Activated naive CD8-positive, alpha-beta T cell treated with anti-CD3 and anti-CD28 coated beads, Interleukin-2, amount 10 ng/mL, durations not matched to agents 7 days and 5 days (primary cell): ENCODE measurements at regions not wholly inside any gene's neighbourhood (a gene's known extent, or its start where the extent isn't known, plus 50 kb on each side); places are given as distances from the start of the nearest gene placed in this dataset.
"Not testable (repeated sequence)": the region's sequence is repeated elsewhere in the genome, so short reads cannot be mapped to it uniquely, and the experiment has no call there.

ENCODE experiments used
- ATAC-seq: fragments of 150-1000 bp; cut with Tn5 transposase; one replicate; pipeline ENCODE4 v1.10.0; 2021; ENCODE audit warnings: low read depth, moderate library complexity
- POLR2A ChIA-PET: fragments of 350-600 bp; sonication (Branson Sonifier 250); formaldehyde crosslinking; loops from one replicate; lab custom pipeline; 2021; ENCODE audit warnings: antibody characterized with exemption; lab: Charles Lee
- DNase-seq: peaks from one replicate; pipeline ENCODE4 v3.0.0; 2021
- H3K27ac Mint-ChIP-seq: one replicate; pipeline ENCODE4 v1.8.0; 2022; ENCODE audit warnings: mild to moderate bottlenecking, mixed read lengths
- H3K27me3 Mint-ChIP-seq: one replicate; pipeline ENCODE4 v1.8.0; 2022; ENCODE audit warnings: mild to moderate bottlenecking, moderate library complexity, mixed read lengths
- H3K36me3 Mint-ChIP-seq: one replicate; pipeline ENCODE4 v1.8.0; 2021; ENCODE audit warnings: mild to moderate bottlenecking, mixed read lengths
- H3K4me1 Mint-ChIP-seq: one replicate; pipeline ENCODE4 v1.8.0; 2021; ENCODE audit warnings: mixed read lengths
- H3K4me3 Mint-ChIP-seq: one replicate; pipeline ENCODE4 v1.8.0; 2022; ENCODE audit warnings: mild to moderate bottlenecking, moderate library complexity, mixed read lengths
- H3K9me3 Mint-ChIP-seq: one replicate; pipeline ENCODE4 v1.8.0; 2021; ENCODE audit warnings: mixed read lengths

DNA sequence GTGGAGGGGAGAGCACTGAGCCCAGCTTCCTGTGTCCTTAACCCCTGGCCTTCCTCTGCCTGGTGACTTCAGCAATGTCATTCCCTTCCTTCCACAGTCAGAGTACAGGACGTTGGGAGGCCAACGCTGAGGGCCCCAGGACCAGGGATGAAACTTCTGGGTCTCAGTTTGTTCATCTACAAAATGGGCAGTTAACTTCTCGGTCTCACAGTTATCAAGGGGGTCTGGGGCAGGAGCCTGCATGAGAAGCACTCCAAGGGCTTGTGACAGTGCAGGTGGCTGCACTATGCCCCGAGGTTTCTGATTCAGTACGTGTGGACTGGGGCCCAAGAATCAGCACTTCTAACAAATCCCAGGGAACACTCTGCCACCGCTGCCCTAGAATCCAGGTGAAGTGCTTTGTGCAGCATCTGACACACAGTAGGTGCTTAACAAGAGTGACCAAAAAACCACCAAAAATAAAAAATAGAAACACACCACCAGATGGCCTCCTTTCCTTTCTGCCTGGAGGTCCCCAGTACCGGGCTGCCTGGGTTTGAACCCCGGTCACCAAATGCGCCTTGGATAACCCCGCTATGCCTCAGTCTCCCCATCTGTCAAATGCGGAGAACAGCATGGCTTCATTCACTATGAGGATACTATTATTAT is 80.4 kb downstream of the RFLNA start:
- Mint-ChIP-seq H3K27me3 (no peaks in the 10 kb centered on the region), H3K4me3 (no peak overlapping the region), H3K4me1 (no peaks in the 10 kb centered on the region), H3K36me3 (peaks cover 2% of the 10 kb centered on the region), H3K27ac (no peak overlapping the region), H3K9me3 (no peaks in the 10 kb centered on the region)
- POLR2A ChIA-PET: no interaction called here
- DNase-seq: no peak
- ATAC-seq: no peak

DNA sequence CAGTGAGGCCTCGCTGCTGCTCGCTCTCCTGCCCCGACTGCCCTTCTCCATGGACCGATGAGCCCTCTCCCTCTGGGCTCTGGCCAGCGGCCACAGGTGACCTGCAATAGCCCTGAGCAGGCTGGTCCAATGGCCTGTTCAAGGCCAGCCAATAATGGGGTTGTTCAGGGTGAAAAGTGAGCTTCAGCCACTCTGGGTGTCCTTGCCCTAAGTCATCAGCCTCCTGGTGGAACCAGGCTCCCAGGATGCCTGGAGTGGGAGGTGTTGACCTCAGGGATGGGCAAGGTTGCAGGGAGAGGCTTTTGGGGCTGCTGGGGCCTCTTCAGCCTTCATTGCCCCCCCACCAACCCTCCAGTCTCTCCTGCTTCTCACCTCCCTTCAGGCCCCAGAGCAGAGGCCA is 79.7 kb downstream of the RFLNA start:
- Mint-ChIP-seq H3K4me1 (no peaks in the 10 kb centered on the region), H3K4me3 (no peak overlapping the region), H3K36me3 (peaks cover under 1% of the 10 kb centered on the region), H3K27me3 (no peaks in the 10 kb centered on the region), H3K9me3 (no peaks in the 10 kb centered on the region), H3K27ac (no peak overlapping the region)
- no peak for ATAC-seq
- POLR2A ChIA-PET: no interaction called here
- no peak for DNase-seq

GRCh38 chr12:124374147-124374546 is 79.3 kb downstream of the RFLNA start:
- H3K4me3 Mint-ChIP-seq: no peak overlapping the region
- DNase-seq (no peak), ATAC-seq (no peak)
- no peaks in the 10 kb centered on the region for H3K36me3 Mint-ChIP-seq
- no peaks in the 10 kb centered on the region for H3K4me1 Mint-ChIP-seq
- H3K9me3 Mint-ChIP-seq: no peaks in the 10 kb centered on the region
- no peaks in the 10 kb centered on the region for H3K27me3 Mint-ChIP-seq
- H3K27ac Mint-ChIP-seq: no peak overlapping the region
- POLR2A ChIA-PET: no interaction called here

DNA sequence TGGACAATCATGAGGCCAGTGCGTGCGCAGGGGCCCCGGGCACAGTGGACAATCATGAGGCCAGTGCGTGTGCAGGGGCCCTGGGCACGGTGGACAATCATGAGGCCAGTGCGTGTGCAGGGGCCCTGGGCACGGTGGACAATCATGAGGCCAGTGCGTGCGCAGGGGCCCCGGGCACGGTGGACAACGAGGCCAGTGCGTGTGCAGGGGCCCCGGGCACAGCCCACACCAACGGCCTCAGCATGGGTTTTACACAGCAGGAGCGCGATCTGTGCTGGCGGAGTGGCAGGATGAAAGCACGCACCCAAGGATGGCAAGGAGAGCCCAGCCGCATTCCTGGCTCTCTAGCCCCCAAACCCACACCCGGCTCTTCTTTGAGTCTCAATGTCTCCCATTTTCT is 78.8 kb downstream of the RFLNA start:
- POLR2A ChIA-PET, H3K4me1 Mint-ChIP-seq, ATAC-seq, H3K9me3 Mint-ChIP-seq, DNase-seq, H3K27ac Mint-ChIP-seq, H3K4me3 Mint-ChIP-seq, H3K27me3 Mint-ChIP-seq, H3K36me3 Mint-ChIP-seq: not testable (repeated sequence)

GRCh38 chr12:124372831-124373230 is 77.9 kb downstream of the RFLNA start:
- Mint-ChIP-seq H3K4me1 (no peaks in the 10 kb centered on the region), H3K9me3 (no peaks in the 10 kb centered on the region), H3K27me3 (no peaks in the 10 kb centered on the region), H3K27ac (no peak overlapping the region), H3K4me3 (no peak overlapping the region), H3K36me3 (no peaks in the 10 kb centered on the region)
- no peak for ATAC-seq
- POLR2A ChIA-PET: no interaction called here
- no peak for DNase-seq

GRCh38 chr12:124371970-124372555 is 77.2 kb downstream of the RFLNA start:
- H3K27me3 Mint-ChIP-seq: no peaks in the 10 kb centered on the region
- ATAC-seq: no peak
- no peaks in the 10 kb centered on the region for H3K36me3 Mint-ChIP-seq
- H3K4me3 Mint-ChIP-seq: no peak overlapping the region
- no peaks in the 10 kb centered on the region for H3K4me1 Mint-ChIP-seq
- H3K9me3 Mint-ChIP-seq: no peaks in the 10 kb centered on the region
- no peak for DNase-seq
- no peak overlapping the region for H3K27ac Mint-ChIP-seq
- POLR2A ChIA-PET: no interaction called here

DNA sequence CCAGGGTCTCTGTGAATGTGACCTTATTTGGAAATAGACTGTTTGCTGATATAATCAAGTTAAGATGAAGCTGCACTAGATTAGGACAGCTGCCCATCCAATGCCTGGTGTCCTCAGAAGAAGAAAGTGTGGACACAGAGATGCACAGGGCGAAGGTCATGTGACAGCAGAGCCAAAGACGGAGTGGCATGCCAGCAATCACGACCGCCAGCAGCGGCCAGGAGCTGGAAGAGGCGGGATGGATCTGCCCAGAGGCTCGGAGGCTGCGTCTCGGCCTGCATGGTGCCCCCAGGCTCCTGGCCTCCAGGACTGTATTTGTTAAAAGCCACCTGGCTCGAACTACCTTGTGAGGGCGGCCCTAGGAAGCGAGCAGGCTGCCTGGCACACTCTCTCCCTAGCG is 76.5 kb downstream of the RFLNA start:
- no peak for DNase-seq
- no peaks in the 10 kb centered on the region for H3K36me3 Mint-ChIP-seq
- H3K9me3 Mint-ChIP-seq: no peaks in the 10 kb centered on the region

GRCh38 chr12:124370851-124371250 is 76.0 kb downstream of the RFLNA start:
- DNase-seq (no peak), ATAC-seq (no peak)
- Mint-ChIP-seq H3K4me3 (no peak overlapping the region), H3K4me1 (no peaks in the 10 kb centered on the region), H3K36me3 (no peaks in the 10 kb centered on the region), H3K27me3 (no peaks in the 10 kb centered on the region), H3K27ac (no peak overlapping the region), H3K9me3 (no peaks in the 10 kb centered on the region)
- POLR2A ChIA-PET: no interaction called here

More for the DNA sequence above, 76.5 kb downstream of the RFLNA start:
- Mint-ChIP-seq H3K4me1 (no peaks in the 10 kb centered on the region), H3K27ac (no peak overlapping the region), H3K4me3 (no peak overlapping the region), H3K27me3 (no peaks in the 10 kb centered on the region)
- ATAC-seq: no peak
- POLR2A ChIA-PET: no interaction called here

DNA sequence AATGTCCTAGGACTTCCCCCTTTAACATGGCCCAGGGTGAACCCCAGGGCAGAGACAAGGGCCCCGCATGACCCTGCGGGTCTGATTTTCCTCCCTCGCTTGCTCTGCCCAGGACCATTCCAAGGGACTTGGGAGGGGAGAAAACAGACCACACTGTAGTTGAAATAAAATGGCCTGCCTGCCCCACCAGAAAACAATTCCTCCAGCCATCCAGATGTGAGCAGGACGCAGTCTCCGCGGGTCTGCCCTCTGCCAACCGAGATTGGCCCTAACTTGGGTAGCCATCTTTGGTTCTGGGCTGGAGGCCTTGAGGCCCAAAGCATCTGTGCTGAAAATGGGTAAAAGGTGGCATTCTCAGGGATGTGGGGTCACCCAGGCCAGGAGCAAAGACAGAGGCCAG is 75.5 kb downstream of the RFLNA start:
- Mint-ChIP-seq H3K4me3 (no peak overlapping the region), H3K27me3 (no peaks in the 10 kb centered on the region), H3K27ac (no peak overlapping the region), H3K9me3 (no peaks in the 10 kb centered on the region), H3K4me1 (no peaks in the 10 kb centered on the region), H3K36me3 (no peaks in the 10 kb centered on the region)
- ATAC-seq (no peak), DNase-seq (no peak)
- POLR2A ChIA-PET: no interaction called here

- DNase-seq (no peak), ATAC-seq (no peak)
- H3K4me3 Mint-ChIP-seq: no peak overlapping the region
- H3K36me3 Mint-ChIP-seq: no peaks in the 10 kb centered on the region
- POLR2A ChIA-PET: no interaction called here
- no peaks in the 10 kb centered on the region for H3K27me3 Mint-ChIP-seq
- no peaks in the 10 kb centered on the region for H3K9me3 Mint-ChIP-seq
- H3K27ac Mint-ChIP-seq: no peak overlapping the region
- H3K4me1 Mint-ChIP-seq: no peaks in the 10 kb centered on the region
Observed at GRCh38 chr12:124369827-124370378, 75.0 kb downstream of the RFLNA start.

- no peak for ATAC-seq
Observed at GRCh38 chr12:124369055-124369826, 74.3 kb downstream of the RFLNA start.

GRCh38 chr12:124368421-124369032 is 73.6 kb downstream of the RFLNA start:
- H3K4me1 Mint-ChIP-seq: no peaks in the 10 kb centered on the region
- H3K4me3 Mint-ChIP-seq: no peak overlapping the region
- H3K27me3 Mint-ChIP-seq: no peaks in the 10 kb centered on the region
- no peak overlapping the region for H3K27ac Mint-ChIP-seq
- ATAC-seq (no peak), DNase-seq (no peak)
- H3K36me3 Mint-ChIP-seq: no peaks in the 10 kb centered on the region
- H3K9me3 Mint-ChIP-seq: no peaks in the 10 kb centered on the region
- POLR2A ChIA-PET: no interaction called here

More at GRCh38 chr12:124369055-124369826, 74.3 kb downstream of the RFLNA start:
- Mint-ChIP-seq H3K27ac (no peak overlapping the region), H3K36me3 (no peaks in the 10 kb centered on the region), H3K4me3 (no peak overlapping the region), H3K9me3 (no peaks in the 10 kb centered on the region), H3K27me3 (no peaks in the 10 kb centered on the region), H3K4me1 (no peaks in the 10 kb centered on the region)
- POLR2A ChIA-PET: no interaction called here
- no peak for DNase-seq

- Mint-ChIP-seq H3K27me3 (no peaks in the 10 kb centered on the region), H3K36me3 (no peaks in the 10 kb centered on the region), H3K4me1 (no peaks in the 10 kb centered on the region), H3K9me3 (no peaks in the 10 kb centered on the region), H3K27ac (no peak overlapping the region), H3K4me3 (no peak overlapping the region)
- no peak for ATAC-seq
- no peak for DNase-seq
- POLR2A ChIA-PET: no interaction called here
Observed at GRCh38 chr12:124365726-124366430, 71.0 kb downstream of the RFLNA start.
